ENCODE measurements at regions not wholly inside any gene's neighbourhood (a gene's known extent, or its start where the extent isn't known, plus 50 kb on each side); places are given as distances from the start of the nearest gene placed in this dataset.
A peak's percentile ranks its signal among the peaks of the same experiment; 100 is the strongest.

DNA sequence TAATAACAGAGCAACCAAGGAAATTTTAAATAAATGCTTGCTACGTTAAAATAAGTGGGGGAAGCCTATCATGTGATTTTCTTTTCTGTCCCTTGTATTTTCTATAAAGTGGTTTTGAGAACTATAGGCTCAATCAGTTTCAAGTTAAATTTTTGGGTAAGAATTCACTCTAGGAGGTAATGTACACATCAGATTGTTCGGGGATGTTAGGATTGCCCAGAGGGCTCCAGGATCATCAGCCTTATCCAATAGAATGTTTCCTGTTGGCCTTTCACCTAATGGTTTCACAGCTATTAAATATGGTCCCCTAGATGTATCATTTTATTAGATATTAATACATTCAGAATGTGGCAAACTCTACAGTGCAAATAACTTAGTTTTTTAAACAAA, 438.4 kb upstream of the NPVF start:
- TF ChIP-seq, protein P1, sequence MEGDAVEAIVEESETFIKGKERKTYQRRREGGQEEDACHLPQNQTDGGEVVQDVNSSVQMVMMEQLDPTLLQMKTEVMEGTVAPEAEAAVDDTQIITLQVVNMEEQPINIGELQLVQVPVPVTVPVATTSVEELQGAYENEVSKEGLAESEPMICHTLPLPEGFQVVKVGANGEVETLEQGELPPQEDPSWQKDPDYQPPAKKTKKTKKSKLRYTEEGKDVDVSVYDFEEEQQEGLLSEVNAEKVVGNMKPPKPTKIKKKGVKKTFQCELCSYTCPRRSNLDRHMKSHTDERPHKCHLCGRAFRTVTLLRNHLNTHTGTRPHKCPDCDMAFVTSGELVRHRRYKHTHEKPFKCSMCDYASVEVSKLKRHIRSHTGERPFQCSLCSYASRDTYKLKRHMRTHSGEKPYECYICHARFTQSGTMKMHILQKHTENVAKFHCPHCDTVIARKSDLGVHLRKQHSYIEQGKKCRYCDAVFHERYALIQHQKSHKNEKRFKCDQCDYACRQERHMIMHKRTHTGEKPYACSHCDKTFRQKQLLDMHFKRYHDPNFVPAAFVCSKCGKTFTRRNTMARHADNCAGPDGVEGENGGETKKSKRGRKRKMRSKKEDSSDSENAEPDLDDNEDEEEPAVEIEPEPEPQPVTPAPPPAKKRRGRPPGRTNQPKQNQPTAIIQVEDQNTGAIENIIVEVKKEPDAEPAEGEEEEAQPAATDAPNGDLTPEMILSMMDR (conservative IDR thresholded peaks at IDR 0.05; ENCODE audit: control insufficient read depth, insufficient read depth, low read depth, low read length) = no peak
- H3K4me3 ChIP-seq (ENCODE audit: control insufficient read depth, low read depth, low read length) = no peak overlapping the region
- DNase-seq (ENCODE audit: low read depth) = no peak

GRCh38 chr7:25669281-25669781, 441.0 kb upstream of the NPVF start:
- no peak overlapping the region for H3K4me3 ChIP-seq (ENCODE audit: control insufficient read depth, low read depth, low read length)
- DNase-seq (ENCODE audit: low read depth) = no peak
- TF ChIP-seq, protein P1 (conservative IDR thresholded peaks at IDR 0.05; ENCODE audit: control insufficient read depth, insufficient read depth, low read depth, low read length) = no peak

GRCh38 chr7:25669961-25670841, 441.9 kb upstream of the NPVF start:
- H3K4me3 ChIP-seq (ENCODE audit: control insufficient read depth, low read depth, low read length) = no peak overlapping the region
- DNase-seq (ENCODE audit: low read depth) = peak; percentile 18

DNA sequence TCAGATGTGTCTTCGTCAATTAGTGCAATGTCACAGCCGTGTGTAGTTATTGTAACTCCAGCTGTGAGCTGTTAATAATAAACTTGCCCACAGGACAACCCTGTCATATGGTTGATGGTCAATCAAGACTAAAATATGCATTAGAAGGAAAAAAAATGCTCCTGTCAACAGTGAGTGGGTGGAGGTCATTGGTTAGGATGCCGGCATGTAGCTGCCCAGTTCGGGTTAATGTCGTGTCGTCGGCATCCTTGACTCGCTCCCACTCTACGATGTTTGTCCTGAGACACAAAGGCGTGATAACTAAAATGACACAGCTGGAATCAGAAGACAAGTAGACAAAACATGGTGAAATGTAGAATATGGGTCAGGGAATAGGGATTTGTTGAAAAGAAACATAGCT, 442.8 kb upstream of the NPVF start:
- TF ChIP-seq, protein P1 (conservative IDR thresholded peaks at IDR 0.05; ENCODE audit: control insufficient read depth, insufficient read depth, low read depth, low read length) = no peak
- DNase-seq (ENCODE audit: low read depth) = no peak
- no peak overlapping the region for H3K4me3 ChIP-seq (ENCODE audit: control insufficient read depth, low read depth, low read length)

More at GRCh38 chr7:25669961-25670841, 441.9 kb upstream of the NPVF start:
- TF ChIP-seq, protein P1 (conservative IDR thresholded peaks at IDR 0.05; ENCODE audit: control insufficient read depth, insufficient read depth, low read depth, low read length) = no peak

GRCh38 chr7:25672496-25672895, 444.2 kb upstream of the NPVF start:
- DNase-seq (ENCODE audit: low read depth) = no peak
- TF ChIP-seq, protein P1 (conservative IDR thresholded peaks at IDR 0.05; ENCODE audit: control insufficient read depth, insufficient read depth, low read depth, low read length) = no peak
- H3K4me3 ChIP-seq (ENCODE audit: control insufficient read depth, low read depth, low read length) = no peak overlapping the region

DNA sequence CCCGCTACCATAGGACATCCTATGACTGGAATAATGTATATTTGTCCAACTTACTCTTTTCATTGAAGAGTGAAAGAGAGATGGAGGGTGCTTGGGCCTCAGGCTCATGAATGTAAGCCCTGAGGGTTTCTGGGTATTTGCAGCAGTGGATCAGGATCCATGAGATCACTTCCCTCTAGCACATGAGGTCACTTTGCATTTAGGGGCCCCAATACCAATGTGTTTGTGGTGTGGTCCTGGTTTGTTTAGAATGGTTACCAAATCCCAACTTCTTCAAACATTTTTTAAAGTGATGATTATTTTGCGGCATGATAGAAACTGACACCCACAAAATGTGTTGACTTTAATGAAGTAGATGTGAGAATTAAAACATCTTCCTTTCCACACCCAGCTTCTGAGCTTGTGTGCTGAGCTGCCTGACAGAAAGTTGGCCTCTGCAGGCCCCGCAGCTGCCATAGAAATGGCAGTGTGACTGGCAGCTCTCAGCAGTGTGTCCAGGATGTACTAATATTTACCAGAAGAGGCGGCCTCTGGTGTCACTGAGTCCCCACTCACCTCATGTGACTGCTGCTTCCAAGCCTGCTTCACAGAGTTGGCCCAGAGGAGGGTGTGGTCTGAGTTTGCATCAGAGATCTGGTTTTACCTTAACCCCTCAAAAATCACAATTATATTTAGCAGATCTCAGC, 447.6 kb upstream of the NPVF start:
- no peak for DNase-seq (ENCODE audit: low read depth)
- H3K4me3 ChIP-seq (ENCODE audit: control insufficient read depth, low read depth, low read length) = no peak overlapping the region
- TF ChIP-seq, protein P1 (conservative IDR thresholded peaks at IDR 0.05; ENCODE audit: control insufficient read depth, insufficient read depth, low read depth, low read length) = no peak
